GM12891 (cell line): ENCODE measurements at regions not wholly inside any gene's neighbourhood (a gene's known extent, or its start where the extent isn't known, plus 50 kb on each side); places are given as distances from the start of the nearest gene placed in this dataset.

Experiments
- PAX5 ChIP-seq: IDR thresholded peaks from 2 replicates; pipeline ENCODE4 v1.6.1; 2011; ENCODE audit warnings: low read length, moderate library complexity, mild to moderate bottlenecking; ENCODE audit not compliant: insufficient read depth, severe bottlenecking
- POLR2A ChIP-seq: IDR thresholded peaks from 2 replicates; pipeline ENCODE4 v1.6.1; 2011; ENCODE audit warnings: low read depth, low read length, control low read depth
- POLR2AphosphoS5 ChIP-seq: IDR thresholded peaks from 2 replicates; pipeline ENCODE4 v1.6.1; 2011; ENCODE audit warnings: low read depth, low read length, control low read depth
- POU2F2 ChIP-seq: IDR thresholded peaks from 2 replicates; pipeline ENCODE4 v1.6.1; 2011; ENCODE audit warnings: low read depth, mild to moderate bottlenecking, control low read depth, low read length, moderate library complexity
- TAF1 ChIP-seq: IDR thresholded peaks from 2 replicates; pipeline ENCODE4 v1.6.1; 2011; ENCODE audit warnings: low read depth, low read length, control low read depth

- no peak for TF ChIP-seq POLR2A
- no peak for TF ChIP-seq POLR2AphosphoS5
- no peak for TF ChIP-seq PAX5
- TF ChIP-seq TAF1, result no peak
- no peak for TF ChIP-seq POU2F2
Observed at GRCh38 chr2:200023570-200023969, 68.2 kb downstream of the MAIP1 start.
